IPS-NIHi7 (cell line): ENCODE measurements at regions not wholly inside any gene's neighbourhood (a gene's known extent, or its start where the extent isn't known, plus 50 kb on each side); places are given as distances from the start of the nearest gene placed in this dataset.

Experiments
- DNase-seq: peaks from one replicate; pipeline ENCODE4 v3.0.0; 2012; ENCODE audit warnings: mixed read lengths; ENCODE audit errors: extremely low spot score

GRCh38 chrX:149274516-149275105 lies 230.5 kb downstream of the IDS start:
- DNase-seq = no peak

DNA sequence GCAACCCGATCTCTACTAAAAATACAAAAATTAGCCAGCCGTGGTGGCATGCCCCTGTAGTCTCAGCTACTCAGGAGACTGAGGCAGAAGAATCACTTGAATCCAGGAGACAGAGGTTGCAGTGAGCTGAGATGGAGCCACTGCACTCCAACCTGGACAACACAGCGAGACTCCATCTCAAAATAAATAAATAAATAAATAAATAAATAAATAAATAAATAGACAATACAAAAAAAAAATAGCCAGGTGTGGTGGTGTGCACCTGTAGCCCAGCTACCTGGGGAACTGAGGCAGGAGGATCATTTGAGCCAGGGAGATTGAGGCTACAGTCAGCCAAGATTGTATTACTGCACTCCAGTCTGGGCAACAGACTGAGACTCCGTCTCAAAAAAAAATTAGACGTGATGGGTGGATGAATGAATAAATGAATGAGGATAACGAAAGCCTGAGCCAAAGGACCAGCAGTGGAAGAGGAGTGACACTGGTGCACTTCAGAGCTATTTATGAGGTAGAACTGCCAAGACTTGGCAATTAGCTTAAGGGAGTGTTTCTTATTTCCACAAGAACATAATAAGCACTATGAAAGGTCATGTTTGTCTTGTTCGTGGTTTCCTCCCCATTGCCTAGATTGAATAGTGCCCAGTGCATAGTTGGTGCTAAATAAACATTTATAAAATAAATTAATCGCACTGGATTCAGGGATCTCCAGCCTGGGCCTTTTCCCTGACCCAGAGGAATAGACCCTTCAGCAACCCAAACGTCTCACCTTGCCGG lies 232.2 kb downstream of the IDS start:
- DNase-seq = no peak

GRCh38 chrX:149267878-149268813 lies 237.0 kb downstream of the IDS start:
- no peak for DNase-seq

GRCh38 chrX:149262086-149262485 lies 243.0 kb downstream of the IDS start:
- no peak for DNase-seq

DNA sequence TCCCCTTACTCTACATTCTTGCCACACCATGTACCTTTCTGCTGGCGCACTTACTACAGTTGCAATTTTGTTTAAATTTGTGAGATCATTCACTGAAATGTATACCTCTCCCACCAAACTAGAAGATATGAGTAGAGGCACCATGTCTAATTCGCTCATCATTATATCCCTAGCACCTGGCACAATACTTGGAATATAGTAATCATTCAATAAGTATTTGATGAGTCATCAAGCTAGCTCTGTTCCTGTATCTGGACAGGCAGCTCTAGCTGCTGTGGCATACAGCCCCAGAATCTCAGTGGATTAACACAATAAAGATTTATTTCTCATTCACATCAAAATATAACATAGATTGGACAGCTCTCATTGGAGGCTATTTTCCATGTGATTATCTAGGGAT lies 245.9 kb downstream of the IDS start:
- no peak for DNase-seq

GRCh38 chrX:149255860-149256259 lies 249.2 kb downstream of the IDS start:
- no peak for DNase-seq

DNA sequence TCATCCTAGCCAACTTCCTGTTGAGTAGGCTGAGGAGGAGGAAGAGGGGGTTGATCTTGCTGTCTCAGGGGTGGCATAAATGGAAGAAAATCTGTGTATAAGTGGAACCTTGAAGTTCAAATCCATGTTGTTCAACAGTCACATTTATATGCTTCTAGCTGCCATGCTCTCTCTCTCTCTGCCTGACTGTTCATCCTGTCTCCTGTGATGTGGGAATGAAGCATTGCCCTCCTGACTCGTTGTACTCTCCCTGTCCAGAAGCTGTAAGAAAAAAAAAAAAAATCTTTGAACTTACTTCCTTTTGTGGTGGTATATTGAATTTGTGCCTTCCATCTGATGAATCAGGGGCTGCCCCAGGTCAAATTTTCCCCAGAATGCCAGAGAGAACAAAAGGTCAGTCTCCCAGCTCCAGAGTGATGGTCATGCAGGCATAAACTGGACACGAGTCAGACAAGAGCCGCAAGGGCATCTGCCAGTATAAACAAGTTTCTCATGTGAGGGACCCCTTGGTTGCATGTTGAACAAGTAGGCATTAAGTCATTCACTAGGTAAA lies 257.0 kb downstream of the IDS start:
- no peak for DNase-seq

GRCh38 chrX:149230689-149231088 lies 274.4 kb downstream of the IDS start:
- DNase-seq = no peak

GRCh38 chrX:149223854-149224253 lies 281.3 kb downstream of the IDS start:
- no peak for DNase-seq

DNA sequence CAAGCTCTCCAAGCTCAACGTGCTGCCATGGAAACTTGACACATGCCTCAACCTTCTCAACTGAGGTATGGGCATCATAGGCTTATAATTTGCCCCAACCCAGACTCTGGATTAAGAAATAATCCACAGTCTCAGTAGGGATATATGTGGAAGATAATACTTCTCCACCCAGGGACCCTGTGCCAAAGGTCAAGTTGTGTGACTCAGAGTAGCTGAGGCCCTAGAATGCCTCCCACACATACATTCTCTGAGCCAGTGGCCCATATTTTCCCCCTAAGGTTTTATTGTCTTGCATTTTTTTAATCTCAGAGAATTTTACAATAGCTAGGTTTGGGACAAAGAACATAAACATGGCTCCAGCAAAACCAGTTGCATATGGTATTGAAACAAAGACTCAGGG lies 283.1 kb downstream of the IDS start:
- no peak for DNase-seq

GRCh38 chrX:149221230-149221629 lies 283.9 kb downstream of the IDS start:
- DNase-seq = no peak

DNA sequence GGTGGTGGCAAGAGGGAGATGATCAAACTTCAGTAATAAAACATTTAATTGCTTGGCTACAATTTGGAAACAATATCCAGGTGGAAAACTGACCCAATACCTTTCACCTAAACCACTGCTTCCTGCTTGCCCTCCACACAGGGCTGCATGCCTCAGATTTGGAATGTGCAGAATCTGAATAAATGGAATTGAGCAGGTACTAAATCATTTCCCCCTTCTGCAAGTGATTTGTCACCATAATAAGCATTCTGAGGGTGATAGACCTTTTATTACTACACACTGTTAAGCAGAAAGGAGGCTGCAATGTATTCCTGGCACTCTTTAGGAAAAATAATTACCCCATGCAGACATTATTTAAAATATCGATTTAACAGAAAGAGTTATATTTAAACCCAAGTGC lies 291.8 kb downstream of the IDS start:
- no peak for DNase-seq

DNA sequence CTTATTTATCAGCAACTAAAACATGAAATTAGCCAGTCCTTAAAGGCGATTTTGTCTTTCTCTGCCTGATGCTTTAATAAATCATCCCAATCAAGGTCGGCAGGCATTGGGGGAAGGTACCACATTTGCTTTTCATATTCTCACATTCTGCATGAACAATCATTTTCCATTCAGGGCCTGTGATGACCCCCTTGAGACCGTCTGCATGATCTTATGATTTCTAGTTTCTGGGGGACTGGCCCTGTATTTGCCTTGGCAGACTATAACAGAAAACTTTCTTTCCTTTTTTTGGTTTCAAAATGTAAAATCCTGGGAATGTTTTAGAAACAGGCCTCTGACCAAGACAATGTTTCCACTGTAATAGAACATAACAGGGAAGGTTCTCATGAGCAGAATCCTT lies 296.8 kb downstream of the IDS start:
- no peak for DNase-seq

- DNase-seq = no peak
These were observed 297.6 kb downstream of the IDS start for GRCh38 chrX:149207518-149207917.

DNA sequence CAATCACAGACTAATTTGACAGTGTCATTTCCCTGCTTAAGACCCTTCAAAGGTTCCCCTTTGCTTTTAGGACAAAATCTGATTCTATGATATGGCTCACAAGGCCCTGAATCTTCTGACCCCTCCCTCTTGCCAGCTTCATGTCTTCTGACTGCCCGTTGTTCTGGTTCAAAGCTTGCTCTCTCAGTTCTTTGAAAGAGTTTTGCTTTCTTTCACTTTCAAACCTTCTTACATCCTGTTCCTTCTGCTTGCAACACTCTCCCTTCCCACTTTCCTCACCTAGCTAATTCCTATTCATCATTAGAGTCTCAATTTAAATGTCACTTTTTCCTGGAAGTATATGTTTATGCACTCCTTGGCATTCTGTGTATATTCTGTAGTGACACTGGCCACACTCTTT lies 299.2 kb downstream of the IDS start:
- no peak for DNase-seq

DNA sequence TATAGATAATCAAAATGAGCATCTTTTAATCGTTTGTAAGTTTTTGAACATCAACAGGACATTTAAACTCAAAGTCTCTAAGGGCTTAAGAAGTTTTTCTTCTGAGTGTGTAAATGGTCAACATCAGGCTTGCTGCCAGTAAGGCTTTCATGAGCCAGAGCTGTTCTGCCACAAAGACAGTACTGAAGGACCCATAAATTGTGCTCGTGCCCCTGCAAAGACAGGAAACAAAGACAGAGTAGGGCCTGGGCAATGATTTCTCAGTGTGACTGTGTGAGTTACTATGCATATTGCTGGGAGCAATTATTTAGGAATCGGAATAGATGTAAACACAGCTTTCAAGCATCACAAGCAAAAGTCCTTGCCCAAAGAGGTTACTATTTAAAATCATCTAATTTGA lies 300.0 kb downstream of the IDS start:
- no peak for DNase-seq

DNA sequence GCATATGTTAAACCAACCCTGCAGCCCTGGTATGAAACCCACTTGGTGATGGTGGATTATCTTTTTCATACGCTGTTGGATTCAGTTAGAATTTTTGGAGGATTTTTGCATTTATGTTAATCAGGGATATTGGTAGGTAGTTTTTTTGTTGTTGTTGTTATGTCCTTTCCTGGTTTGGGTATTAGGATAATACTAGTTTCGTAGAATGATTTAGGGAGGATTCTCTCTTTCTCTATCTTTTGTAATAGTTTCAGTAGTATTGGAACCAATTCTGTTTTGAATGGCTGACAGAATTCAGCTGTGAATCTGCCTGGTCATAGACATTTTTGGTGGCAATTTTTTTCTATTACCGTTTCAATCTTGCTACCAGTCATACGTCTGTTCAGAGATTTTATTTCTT lies 305.4 kb downstream of the IDS start:
- no peak for DNase-seq

- no peak for DNase-seq
These were observed 305.9 kb downstream of the IDS start for GRCh38 chrX:149198980-149199732.

DNA sequence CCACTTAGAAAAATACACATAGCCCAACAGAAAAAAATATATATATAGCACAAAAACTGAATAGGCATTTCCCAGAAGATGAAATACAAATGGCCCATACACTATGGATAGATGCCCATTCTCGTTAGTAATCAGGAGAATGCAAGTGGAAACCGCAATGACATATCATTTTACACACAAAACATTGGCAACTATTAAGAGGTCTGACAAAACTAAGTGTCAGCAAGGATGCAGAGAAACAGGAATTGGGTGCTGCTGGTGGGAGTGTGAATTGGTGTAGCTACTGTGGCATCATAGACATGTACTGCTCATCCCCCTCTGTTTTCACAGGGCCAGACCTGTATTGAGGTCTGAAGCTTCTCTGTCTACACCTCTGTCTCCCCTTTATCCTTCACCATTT lies 320.0 kb downstream of the IDS start:
- no peak for DNase-seq

GRCh38 chrX:149161435-149162088 lies 343.5 kb downstream of the IDS start:
- DNase-seq = no peak

GRCh38 chrX:149157976-149158375 lies 347.1 kb downstream of the IDS start:
- no peak for DNase-seq
